ENCODE measurements at regions not wholly inside any gene's neighbourhood (a gene's known extent, or its start where the extent isn't known, plus 50 kb on each side); places are given as distances from the start of the nearest gene placed in this dataset.

DNA sequence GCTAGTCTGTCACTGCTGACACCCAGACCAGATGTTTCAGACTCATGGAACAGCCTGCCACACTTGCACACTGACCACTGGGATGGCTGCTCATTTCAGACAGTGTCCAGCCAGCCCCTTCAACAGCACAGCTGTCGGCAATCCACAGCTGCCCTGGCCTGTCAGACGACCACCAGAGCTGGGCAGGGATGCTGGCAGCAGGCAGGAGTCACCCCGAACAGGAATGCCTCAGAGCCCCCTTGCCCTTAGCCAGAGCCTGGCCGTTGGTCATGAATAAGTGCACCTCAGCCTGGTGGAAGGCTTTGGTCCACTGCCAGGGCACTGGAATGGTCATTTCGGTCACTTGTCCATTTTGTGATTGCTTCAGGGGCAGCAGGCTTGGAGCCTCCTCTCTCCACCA, 149.6 kb upstream of the TCERG1L start:
- Histone ChIP-seq H3K9me3 (ENCODE audit: control insufficient read depth, low read length) (no peaks in the 10 kb centered on the region), H3K4me1 (ENCODE audit: control insufficient read depth, insufficient read depth, low read length, poor library complexity, severe bottlenecking) (no peaks in the 10 kb centered on the region), H3K27ac (ENCODE audit: low read depth, low read length, severe bottlenecking) (no peak overlapping the region), H3K36me3 (ENCODE audit: control insufficient read depth, insufficient read depth, low read length) (no peaks in the 10 kb centered on the region), H3K4me3 (ENCODE audit: extremely low read depth, insufficient read depth, low read length, poor library complexity, severe bottlenecking) (no peak overlapping the region)
- WGBS, 2 experiments (ENCODE audit: insufficient coverage in 2 of 2): 91 to 92% methylated on average over 5 of the region's 5 CpGs

DNA sequence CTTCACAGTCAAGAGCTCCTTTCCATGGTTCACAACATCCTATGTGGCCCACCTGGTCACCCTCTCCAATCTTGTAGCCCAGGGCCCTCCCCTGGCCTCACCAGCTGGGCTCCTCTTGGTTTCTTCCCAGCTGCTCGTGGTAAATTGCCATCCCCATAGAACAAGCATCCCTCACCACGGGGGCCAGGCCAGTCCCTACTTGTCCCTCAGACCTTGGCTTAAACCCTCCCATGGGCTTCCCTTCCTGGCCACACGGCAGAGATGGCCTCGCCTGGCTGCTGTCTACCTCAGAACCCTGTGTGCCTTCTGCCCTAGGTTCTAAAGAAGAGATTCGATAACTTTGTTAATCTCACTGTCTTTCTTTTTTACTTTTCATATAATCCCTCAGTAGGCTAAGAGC, 153.3 kb upstream of the TCERG1L start:
- 85 to 90% methylated on average over 3 to 5 of the region's 5 CpGs for WGBS, 2 experiments (ENCODE audit: insufficient coverage in 2 of 2)
- H3K27ac ChIP-seq (ENCODE audit: low read depth, low read length, severe bottlenecking): no peak overlapping the region
- no peak overlapping the region for H3K4me3 ChIP-seq (ENCODE audit: extremely low read depth, insufficient read depth, low read length, poor library complexity, severe bottlenecking)
- no peaks in the 10 kb centered on the region for H3K9me3 ChIP-seq (ENCODE audit: control insufficient read depth, low read length)
- no peaks in the 10 kb centered on the region for H3K4me1 ChIP-seq (ENCODE audit: control insufficient read depth, insufficient read depth, low read length, poor library complexity, severe bottlenecking)
- no peaks in the 10 kb centered on the region for H3K36me3 ChIP-seq (ENCODE audit: control insufficient read depth, insufficient read depth, low read length)

DNA sequence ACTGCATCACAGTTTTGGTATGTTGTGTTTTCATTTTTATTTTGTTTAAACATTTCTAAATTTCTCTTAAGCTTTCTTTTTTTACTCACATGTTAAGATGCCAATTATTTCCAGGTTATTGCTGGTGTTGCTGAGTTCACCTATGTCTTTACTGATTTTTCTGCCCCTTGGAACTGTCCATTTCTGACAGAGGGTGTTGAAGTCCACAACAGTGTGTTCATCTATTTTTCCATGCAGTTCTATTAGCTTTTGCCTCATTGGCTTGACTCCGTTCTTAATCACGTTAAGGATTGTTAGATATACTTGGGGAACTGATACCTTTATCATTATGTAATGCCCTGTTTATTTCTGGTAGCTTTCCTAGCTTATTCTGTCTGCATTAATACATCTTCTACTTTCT, 158.0 kb upstream of the TCERG1L start:
- Histone ChIP-seq H3K4me3 (ENCODE audit: extremely low read depth, insufficient read depth, low read length, poor library complexity, severe bottlenecking) (no peak overlapping the region), H3K36me3 (ENCODE audit: control insufficient read depth, insufficient read depth, low read length) (no peaks in the 10 kb centered on the region), H3K4me1 (ENCODE audit: control insufficient read depth, insufficient read depth, low read length, poor library complexity, severe bottlenecking) (no peaks in the 10 kb centered on the region), H3K27ac (ENCODE audit: low read depth, low read length, severe bottlenecking) (no peak overlapping the region), H3K9me3 (ENCODE audit: control insufficient read depth, low read length) (no peaks in the 10 kb centered on the region)
- no CpG with 5 or more reads among the region's 2 CpGs for WGBS, 2 experiments (ENCODE audit: insufficient coverage in 2 of 2)

DNA sequence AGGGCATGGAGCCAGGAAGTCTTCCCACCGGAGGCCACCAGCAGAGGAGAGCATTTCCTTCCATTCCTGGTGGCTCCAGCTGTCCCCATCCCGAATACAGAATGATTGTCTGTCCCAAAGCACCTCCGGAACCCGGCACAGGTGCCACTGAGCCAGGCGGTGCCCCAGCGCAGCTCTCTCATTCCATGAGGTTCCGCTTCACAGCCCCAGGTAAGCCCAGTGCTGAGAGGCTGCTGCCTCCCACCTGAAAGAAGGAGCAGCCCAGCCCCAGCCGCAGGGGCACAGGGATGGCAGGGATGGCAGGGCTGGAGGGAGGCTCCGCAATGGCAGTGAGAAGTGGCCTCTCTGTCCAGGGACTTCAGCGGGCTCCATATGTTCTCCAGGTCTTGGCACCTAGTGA, 162.1 kb upstream of the TCERG1L start:
- Histone ChIP-seq H3K9me3 (ENCODE audit: control insufficient read depth, low read length) (no peaks in the 10 kb centered on the region), H3K4me1 (ENCODE audit: control insufficient read depth, insufficient read depth, low read length, poor library complexity, severe bottlenecking) (no peaks in the 10 kb centered on the region), H3K36me3 (ENCODE audit: control insufficient read depth, insufficient read depth, low read length) (no peaks in the 10 kb centered on the region), H3K27ac (ENCODE audit: low read depth, low read length, severe bottlenecking) (no peak overlapping the region), H3K4me3 (ENCODE audit: extremely low read depth, insufficient read depth, low read length, poor library complexity, severe bottlenecking) (no peak overlapping the region)
- WGBS, 2 experiments (ENCODE audit: insufficient coverage in 2 of 2): 94 to 100% methylated on average over 8 to 9 of the region's 10 CpGs

DNA sequence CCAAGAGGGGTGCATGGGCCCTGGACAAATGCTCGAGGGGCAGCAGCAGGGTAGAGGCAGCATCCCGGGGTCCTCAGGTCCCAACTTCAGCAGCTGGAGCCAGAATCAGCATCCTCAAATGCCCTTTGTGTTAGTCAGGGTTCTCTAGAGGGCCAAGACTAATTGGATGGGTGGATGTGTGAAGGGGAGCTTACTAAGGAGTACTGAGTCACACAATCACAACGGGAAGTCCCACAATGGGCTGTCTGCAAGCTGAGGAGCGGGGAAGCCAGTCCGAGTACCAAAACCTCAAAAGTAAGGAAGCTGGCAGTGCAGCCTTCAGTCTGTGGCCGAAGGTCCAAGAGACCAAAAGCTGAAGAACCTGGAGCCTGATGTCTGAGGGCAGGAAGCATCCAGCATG, 162.9 kb upstream of the TCERG1L start:
- Histone ChIP-seq H3K27ac (ENCODE audit: low read depth, low read length, severe bottlenecking) (no peak overlapping the region), H3K4me3 (ENCODE audit: extremely low read depth, insufficient read depth, low read length, poor library complexity, severe bottlenecking) (no peak overlapping the region), H3K4me1 (ENCODE audit: control insufficient read depth, insufficient read depth, low read length, poor library complexity, severe bottlenecking) (no peaks in the 10 kb centered on the region), H3K9me3 (ENCODE audit: control insufficient read depth, low read length) (no peaks in the 10 kb centered on the region), H3K36me3 (ENCODE audit: control insufficient read depth, insufficient read depth, low read length) (no peaks in the 10 kb centered on the region)
- WGBS, 2 experiments (ENCODE audit: insufficient coverage in 2 of 2): 74 to 93% methylated on average over 5 to 6 of the region's 6 CpGs

DNA sequence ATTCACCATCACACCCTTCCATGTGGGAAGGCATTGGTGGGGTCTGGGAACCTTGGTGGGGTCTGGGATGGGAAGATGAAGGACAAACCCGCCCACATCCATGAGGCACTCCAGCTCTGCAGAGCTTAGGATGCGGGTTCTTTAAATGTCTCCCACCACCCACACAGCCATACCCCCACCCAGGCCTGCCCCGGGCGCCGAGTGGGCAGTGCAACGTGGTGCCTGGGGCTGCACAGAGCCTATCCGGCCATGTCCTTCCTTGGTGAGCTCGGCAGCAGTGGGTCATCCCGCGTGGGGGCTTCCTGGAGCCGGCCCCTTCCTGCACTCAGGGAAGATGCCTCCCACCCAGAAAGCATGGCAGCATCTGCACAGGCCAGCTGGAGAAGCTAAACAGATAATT, 163.5 kb upstream of the TCERG1L start:
- Histone ChIP-seq H3K9me3 (ENCODE audit: control insufficient read depth, low read length) (no peaks in the 10 kb centered on the region), H3K4me3 (ENCODE audit: extremely low read depth, insufficient read depth, low read length, poor library complexity, severe bottlenecking) (no peak overlapping the region), H3K27ac (ENCODE audit: low read depth, low read length, severe bottlenecking) (no peak overlapping the region), H3K36me3 (ENCODE audit: control insufficient read depth, insufficient read depth, low read length) (no peaks in the 10 kb centered on the region), H3K4me1 (ENCODE audit: control insufficient read depth, insufficient read depth, low read length, poor library complexity, severe bottlenecking) (no peaks in the 10 kb centered on the region)
- 87 to 92% methylated on average over 5 to 8 of the region's 11 CpGs for WGBS, 2 experiments (ENCODE audit: insufficient coverage in 2 of 2)

DNA sequence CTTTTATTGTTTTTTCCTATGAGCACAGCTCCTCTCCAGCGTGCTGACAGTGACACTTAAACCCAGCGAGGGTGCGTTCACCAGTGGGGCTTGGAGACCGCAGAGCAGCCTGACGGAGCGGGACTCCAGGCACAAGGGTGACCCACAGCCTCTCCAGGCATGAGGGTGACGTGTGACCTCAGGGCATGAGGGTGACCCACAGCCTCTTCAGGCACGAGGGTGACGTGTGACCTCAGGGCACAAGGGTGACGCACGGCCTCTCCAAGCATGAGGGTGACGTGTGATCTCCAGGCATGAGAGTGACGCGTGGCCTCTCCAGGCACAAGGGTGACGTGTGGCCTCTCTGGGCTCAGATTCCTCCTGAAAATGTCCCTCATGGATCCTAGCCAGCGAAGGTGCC, 164.3 kb upstream of the TCERG1L start:
- Histone ChIP-seq H3K27ac (ENCODE audit: low read depth, low read length, severe bottlenecking) (no peak overlapping the region), H3K36me3 (ENCODE audit: control insufficient read depth, insufficient read depth, low read length) (no peaks in the 10 kb centered on the region), H3K4me1 (ENCODE audit: control insufficient read depth, insufficient read depth, low read length, poor library complexity, severe bottlenecking) (no peaks in the 10 kb centered on the region), H3K9me3 (ENCODE audit: control insufficient read depth, low read length) (no peaks in the 10 kb centered on the region), H3K4me3 (ENCODE audit: extremely low read depth, insufficient read depth, low read length, poor library complexity, severe bottlenecking) (no peak overlapping the region)
- WGBS, 2 experiments (ENCODE audit: insufficient coverage in 2 of 2): 85 to 93% methylated on average over 11 to 16 of the region's 16 CpGs

DNA sequence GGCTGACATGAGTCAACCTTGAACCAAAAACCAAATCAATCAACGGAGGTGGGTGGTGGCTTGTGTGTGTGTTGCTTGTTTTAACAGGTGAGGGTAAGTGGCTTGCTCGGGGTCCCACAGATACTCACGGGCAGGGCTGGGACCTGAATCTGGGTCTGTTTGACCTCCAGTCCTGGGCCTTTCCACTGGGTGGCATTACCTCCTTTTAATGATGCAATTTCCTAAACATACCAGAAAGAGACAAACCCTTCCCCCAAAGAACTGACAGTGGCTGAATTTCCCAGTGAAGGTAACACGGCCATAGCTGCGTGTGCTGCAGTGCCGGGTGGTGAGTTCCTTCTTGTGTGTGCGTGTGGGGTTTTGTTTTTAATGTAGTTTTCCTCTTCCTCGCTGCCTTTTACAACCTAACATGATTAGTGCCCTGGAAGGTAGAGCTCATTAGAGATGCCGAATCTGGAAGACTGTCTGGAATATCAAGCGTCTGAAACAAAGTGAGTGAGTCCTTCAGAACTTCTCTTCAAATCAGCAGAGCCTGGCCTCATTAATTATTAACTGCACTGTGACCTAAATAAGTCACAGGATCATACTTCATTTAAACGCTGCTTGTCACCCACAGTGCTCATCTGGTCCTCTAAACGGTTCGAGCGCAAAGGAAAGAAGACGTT, 166.1 kb upstream of the TCERG1L start:
- 87 to 96% methylated on average over 7 to 8 of the region's 15 CpGs for WGBS, 2 experiments (ENCODE audit: insufficient coverage in 2 of 2)
- no peaks in the 10 kb centered on the region for H3K4me1 ChIP-seq (ENCODE audit: control insufficient read depth, insufficient read depth, low read length, poor library complexity, severe bottlenecking)
- no peaks in the 10 kb centered on the region for H3K36me3 ChIP-seq (ENCODE audit: control insufficient read depth, insufficient read depth, low read length)
- H3K9me3 ChIP-seq (ENCODE audit: control insufficient read depth, low read length): no peaks in the 10 kb centered on the region
- no peak overlapping the region for H3K27ac ChIP-seq (ENCODE audit: low read depth, low read length, severe bottlenecking)
- H3K4me3 ChIP-seq (ENCODE audit: extremely low read depth, insufficient read depth, low read length, poor library complexity, severe bottlenecking): no peak overlapping the region

DNA sequence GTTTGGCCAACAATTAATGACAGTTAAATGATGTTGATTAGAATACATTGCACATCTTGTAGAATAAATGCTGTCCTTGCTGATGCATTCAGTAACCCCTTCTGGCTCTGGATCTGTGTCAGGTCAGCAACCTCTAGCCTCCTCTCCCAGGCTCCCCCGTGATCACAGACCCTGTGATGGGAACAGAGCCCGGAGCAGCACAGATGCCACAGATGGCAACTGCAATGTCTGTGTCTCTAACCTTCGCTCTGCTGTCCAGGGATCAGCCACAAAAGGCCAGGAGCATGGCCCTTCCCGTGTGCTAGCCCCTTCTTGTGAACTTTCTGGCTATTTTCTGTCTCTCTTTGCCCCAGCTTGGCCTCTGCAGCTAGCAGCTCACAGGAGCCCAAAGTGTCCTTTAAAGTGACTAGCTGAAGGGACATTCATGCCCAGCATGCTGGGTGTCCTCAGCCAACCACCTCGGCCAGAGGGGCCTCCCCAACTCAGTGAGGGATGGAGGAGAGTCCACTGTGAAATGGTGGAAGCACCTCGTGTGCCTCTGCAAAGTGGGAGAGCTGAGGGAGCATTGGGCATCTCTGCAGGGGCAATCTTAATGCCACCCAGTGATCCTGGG, 167.0 kb upstream of the TCERG1L start:
- no peak overlapping the region for H3K4me3 ChIP-seq (ENCODE audit: extremely low read depth, insufficient read depth, low read length, poor library complexity, severe bottlenecking)
- no peaks in the 10 kb centered on the region for H3K4me1 ChIP-seq (ENCODE audit: control insufficient read depth, insufficient read depth, low read length, poor library complexity, severe bottlenecking)
- no peaks in the 10 kb centered on the region for H3K36me3 ChIP-seq (ENCODE audit: control insufficient read depth, insufficient read depth, low read length)
- 79 to 82% methylated on average over 6 of the region's 6 CpGs for WGBS, 2 experiments (ENCODE audit: insufficient coverage in 2 of 2)
- H3K9me3 ChIP-seq (ENCODE audit: control insufficient read depth, low read length): no peaks in the 10 kb centered on the region
- H3K27ac ChIP-seq (ENCODE audit: low read depth, low read length, severe bottlenecking): no peak overlapping the region

DNA sequence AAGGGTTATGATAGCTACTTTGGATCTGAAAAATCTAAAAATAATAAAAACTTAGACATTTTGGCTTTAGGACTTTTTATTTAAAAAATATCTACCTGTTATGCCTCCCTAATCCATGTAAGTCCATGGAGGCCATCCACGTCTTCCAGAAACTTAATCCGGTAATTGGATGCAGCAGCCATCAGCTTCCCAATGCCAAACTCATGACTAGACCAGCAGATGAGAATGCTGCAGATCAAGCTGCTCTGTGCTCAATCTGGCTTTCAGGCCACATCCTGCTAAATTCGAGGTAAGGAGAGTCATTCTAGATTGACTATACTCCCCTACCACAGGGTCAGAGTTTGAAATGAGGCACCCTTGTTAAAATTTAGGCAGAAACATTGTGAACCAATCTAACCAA, 168.5 kb upstream of the TCERG1L start:
- Histone ChIP-seq H3K36me3 (ENCODE audit: control insufficient read depth, insufficient read depth, low read length) (no peaks in the 10 kb centered on the region), H3K4me3 (ENCODE audit: extremely low read depth, insufficient read depth, low read length, poor library complexity, severe bottlenecking) (no peak overlapping the region), H3K9me3 (ENCODE audit: control insufficient read depth, low read length) (no peaks in the 10 kb centered on the region), H3K27ac (ENCODE audit: low read depth, low read length, severe bottlenecking) (no peak overlapping the region), H3K4me1 (ENCODE audit: control insufficient read depth, insufficient read depth, low read length, poor library complexity, severe bottlenecking) (no peaks in the 10 kb centered on the region)
- 85 to 86% methylated on average over 2 of the region's 3 CpGs for WGBS, 2 experiments (ENCODE audit: insufficient coverage in 2 of 2)

DNA sequence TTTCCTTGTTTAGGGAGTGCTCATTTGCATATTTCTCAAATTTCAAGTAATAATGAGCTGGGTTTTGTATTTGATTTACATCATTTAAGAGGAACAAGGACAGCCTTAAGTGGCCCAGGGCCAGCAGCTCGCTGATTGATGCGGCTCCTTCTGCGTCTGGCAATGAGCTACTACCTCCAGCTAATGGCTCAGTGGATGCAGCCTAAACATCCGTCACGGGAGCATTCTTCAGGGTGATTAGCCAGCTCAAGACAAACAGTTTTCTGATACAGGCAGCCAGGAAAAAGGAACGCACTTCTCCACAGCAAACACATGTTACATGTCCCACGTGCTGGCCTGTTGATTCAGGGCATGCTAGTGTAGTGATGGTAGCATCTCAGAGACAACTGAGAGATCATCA, 169.3 kb upstream of the TCERG1L start:
- Histone ChIP-seq H3K27ac (ENCODE audit: low read depth, low read length, severe bottlenecking) (no peak overlapping the region), H3K36me3 (ENCODE audit: control insufficient read depth, insufficient read depth, low read length) (no peaks in the 10 kb centered on the region), H3K4me1 (ENCODE audit: control insufficient read depth, insufficient read depth, low read length, poor library complexity, severe bottlenecking) (no peaks in the 10 kb centered on the region), H3K9me3 (ENCODE audit: control insufficient read depth, low read length) (no peaks in the 10 kb centered on the region), H3K4me3 (ENCODE audit: extremely low read depth, insufficient read depth, low read length, poor library complexity, severe bottlenecking) (no peak overlapping the region)
- 85 to 92% methylated on average over 4 to 6 of the region's 7 CpGs for WGBS, 2 experiments (ENCODE audit: insufficient coverage in 2 of 2)

Measured in mesodermal cell (in vitro differentiated cells).